ENCODE measurements at regions not wholly inside any gene's neighbourhood (a gene's known extent, or its start where the extent isn't known, plus 50 kb on each side); places are given as distances from the start of the nearest gene placed in this dataset.

DNA sequence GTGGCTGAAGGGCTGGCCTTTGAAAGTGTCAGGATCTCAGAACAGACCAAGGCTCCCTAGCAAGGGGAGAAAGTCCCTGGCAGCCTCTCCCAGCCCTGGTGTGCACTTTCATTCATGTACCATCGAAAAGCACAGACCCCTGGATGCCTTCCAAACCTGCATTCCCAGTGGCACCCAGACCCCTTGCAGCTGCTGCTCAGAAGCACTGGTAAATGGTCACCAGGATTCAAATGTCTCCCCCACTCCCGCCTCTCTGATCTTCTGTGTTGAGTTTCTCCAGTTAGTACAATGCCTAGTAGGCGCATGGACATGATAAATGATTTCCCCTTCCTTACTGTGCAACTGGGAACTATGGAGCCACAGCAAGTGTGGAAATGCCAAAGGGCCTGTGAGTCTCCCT, 180.0 kb downstream of the GLI2 start:
- no peaks in the 10 kb centered on the region for H3K36me3 Mint-ChIP-seq (ENCODE audit: insufficient read depth)
- no peaks in the 10 kb centered on the region for H3K4me1 Mint-ChIP-seq (ENCODE audit: low read depth)
- no peaks in the 10 kb centered on the region for H3K27me3 Mint-ChIP-seq (ENCODE audit: low read depth)
- DNase-seq (no peak), ATAC-seq (no peak)
- H3K9me3 Mint-ChIP-seq = no peaks in the 10 kb centered on the region
- no peak overlapping the region for H3K4me3 Mint-ChIP-seq

DNA sequence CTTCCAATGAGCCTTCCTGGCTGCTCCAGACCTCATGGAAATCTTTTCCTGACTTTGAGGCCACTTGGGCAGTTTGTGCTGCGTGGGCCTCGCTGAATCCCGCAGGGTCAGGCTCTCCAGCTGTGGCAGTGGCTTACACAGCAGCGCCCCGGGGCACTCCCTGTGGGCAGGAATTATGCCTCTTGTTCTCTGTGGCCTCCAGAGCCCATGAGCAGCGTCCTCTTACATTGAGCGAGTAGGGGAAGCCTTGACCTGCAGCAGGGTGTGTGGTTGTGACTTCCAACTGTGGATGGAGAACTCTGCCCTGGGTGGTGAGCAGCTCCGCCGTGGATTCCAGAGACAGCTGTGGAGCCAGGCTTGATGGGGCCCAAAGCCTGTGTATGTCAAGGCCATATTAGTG, 180.8 kb downstream of the GLI2 start:
- Mint-ChIP-seq H3K27me3 (ENCODE audit: low read depth) (no peaks in the 10 kb centered on the region), H3K4me3 (no peak overlapping the region), H3K4me1 (ENCODE audit: low read depth) (no peaks in the 10 kb centered on the region), H3K36me3 (ENCODE audit: insufficient read depth) (no peaks in the 10 kb centered on the region), H3K9me3 (no peaks in the 10 kb centered on the region)
- ATAC-seq (no peak), DNase-seq (no peak)

DNA sequence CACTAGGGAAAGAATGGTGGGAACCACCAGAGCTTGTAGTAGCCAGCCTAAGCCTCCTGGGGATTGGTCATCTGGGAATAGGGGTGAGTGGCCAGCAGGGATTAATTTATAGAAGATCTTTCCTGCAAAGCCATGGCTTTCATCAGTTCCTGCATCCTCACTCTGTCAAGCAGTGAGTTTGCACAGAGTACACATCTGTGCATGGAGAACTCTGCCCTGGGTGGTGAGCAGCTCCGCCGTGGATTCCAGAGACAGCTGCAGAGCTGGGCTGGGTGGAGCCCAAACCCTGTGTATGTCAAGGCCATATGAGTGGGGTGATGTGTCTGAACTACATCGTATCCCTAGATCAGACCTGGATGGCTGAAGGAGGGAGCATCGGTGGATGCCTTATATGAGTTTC, 182.2 kb downstream of the GLI2 start:
- Mint-ChIP-seq H3K36me3 (ENCODE audit: insufficient read depth) (no peaks in the 10 kb centered on the region), H3K9me3 (no peaks in the 10 kb centered on the region), H3K27me3 (ENCODE audit: low read depth) (no peaks in the 10 kb centered on the region), H3K4me3 (no peak overlapping the region), H3K4me1 (ENCODE audit: low read depth) (no peaks in the 10 kb centered on the region)
- ATAC-seq (no peak), DNase-seq (no peak)

DNA sequence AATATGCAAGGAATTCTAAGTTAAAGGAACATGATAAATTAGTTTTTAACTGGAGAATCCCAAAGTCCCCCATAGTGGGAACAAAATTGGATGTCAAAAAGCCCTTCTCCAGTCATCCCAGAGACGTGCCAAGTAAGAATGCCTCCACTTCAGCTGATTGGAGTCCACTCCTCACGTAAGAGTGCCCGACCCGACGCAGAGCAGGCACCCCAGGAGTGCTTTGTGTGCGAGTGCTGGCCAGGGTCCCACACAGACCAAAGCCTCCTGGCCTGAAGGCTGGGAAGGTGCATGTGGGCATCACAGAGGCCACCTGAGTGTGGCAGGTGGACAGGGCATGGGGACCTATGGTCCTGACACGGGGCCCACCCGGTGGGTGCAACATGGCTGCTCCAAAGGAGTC, 183.5 kb downstream of the GLI2 start:
- Mint-ChIP-seq H3K36me3 (ENCODE audit: insufficient read depth) (no peaks in the 10 kb centered on the region), H3K4me1 (ENCODE audit: low read depth) (no peaks in the 10 kb centered on the region), H3K9me3 (no peaks in the 10 kb centered on the region), H3K27me3 (ENCODE audit: low read depth) (no peaks in the 10 kb centered on the region), H3K4me3 (no peak overlapping the region)
- no peak for ATAC-seq
- no peak for DNase-seq

DNA sequence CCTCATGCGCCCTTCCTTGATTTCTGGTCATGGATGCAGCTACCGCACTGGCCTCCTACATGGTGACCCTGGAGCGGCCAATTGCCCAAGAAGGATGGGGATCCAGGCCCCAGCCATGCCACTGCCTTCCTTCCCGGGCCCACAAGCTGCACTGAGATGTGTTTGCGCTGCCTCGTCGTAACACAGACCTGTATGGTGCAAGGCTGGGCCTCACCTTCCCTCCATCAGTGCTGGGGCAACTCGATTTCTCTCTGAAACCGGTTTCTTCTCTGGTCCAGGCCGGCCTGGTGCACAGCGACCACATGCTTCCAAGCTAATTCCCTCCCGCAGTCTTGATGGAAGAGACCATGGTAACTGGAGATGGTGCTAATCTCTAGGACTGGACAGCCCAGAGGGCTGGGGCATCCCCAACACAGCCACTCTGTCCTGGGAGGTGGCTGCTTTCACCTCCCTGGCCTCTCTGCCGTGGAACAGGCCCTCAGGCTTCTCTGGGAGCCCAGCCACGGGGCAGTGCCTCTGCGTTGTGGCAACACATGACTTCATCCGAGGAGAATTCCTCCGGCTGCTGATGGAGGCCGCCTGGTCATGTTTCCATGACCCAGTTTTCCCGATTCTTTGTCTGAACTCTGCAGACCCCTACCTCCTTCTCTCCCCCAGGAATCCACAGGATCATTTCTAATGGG, 184.2 kb downstream of the GLI2 start:
- Mint-ChIP-seq H3K4me1 (ENCODE audit: low read depth) (no peaks in the 10 kb centered on the region), H3K4me3 (no peak overlapping the region), H3K36me3 (ENCODE audit: insufficient read depth) (no peaks in the 10 kb centered on the region), H3K9me3 (no peaks in the 10 kb centered on the region), H3K27me3 (ENCODE audit: low read depth) (no peaks in the 10 kb centered on the region)
- no peak for DNase-seq
- ATAC-seq = no peak

DNA sequence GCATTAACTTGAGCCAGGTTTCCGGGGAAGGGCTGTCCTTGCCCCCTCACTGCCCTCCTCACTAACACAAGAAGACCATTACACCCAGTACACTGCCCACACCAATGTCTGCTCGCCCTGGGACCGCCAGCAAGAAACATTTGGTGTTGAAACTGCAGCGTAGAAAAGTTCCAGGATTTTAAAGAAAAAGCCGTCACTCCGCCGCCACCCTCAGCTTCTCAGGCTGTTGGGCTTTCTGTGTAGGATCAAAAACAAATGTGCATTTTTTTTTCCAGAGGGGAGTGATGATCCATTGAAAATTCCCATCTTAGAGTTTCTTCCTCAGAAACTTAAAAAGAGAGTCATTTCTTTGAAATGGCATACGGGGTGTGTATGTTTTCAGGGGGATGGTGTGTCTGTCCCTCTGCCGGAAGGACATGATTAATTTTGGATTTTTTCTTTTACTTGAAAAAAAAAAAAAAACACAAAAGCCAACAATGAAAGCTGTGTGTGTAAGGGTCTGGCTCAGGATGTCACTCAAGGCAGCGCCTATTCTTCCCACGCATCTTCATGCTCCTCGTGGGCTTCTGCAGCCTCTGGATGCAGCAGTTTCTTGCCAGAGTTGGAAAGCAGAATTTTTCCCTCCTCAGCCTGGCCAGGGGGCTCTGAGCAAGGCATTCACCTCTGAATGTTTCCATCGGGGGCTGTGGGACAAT, 184.9 kb downstream of the GLI2 start:
- Mint-ChIP-seq H3K27me3 (ENCODE audit: low read depth) (no peaks in the 10 kb centered on the region), H3K4me3 (no peak overlapping the region), H3K4me1 (ENCODE audit: low read depth) (no peaks in the 10 kb centered on the region), H3K36me3 (ENCODE audit: insufficient read depth) (no peaks in the 10 kb centered on the region), H3K9me3 (no peaks in the 10 kb centered on the region)
- DNase-seq (no peak), ATAC-seq (no peak)

DNA sequence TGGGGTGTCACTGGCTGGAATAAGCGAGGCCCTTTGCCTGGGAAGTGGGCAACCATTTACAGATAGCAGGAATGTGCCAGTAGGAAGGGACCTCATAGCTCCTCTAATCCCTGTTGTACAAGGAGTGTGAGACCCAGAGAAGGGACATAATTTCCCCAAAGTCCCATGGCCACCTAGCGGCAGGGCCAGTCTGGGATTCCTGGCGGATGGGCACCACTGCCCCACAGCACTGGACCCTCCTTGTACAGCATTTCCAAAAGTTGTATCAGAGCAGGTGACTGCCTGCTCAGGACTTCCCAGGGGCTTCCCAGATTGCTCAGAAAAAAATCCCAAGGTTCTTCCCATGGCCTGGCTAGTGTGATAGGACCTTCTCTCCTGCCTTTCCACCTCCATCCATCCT, 185.8 kb downstream of the GLI2 start:
- no peaks in the 10 kb centered on the region for H3K4me1 Mint-ChIP-seq (ENCODE audit: low read depth)
- DNase-seq (no peak), ATAC-seq (no peak)
- H3K9me3 Mint-ChIP-seq = no peaks in the 10 kb centered on the region
- H3K27me3 Mint-ChIP-seq (ENCODE audit: low read depth) = no peaks in the 10 kb centered on the region
- H3K36me3 Mint-ChIP-seq (ENCODE audit: insufficient read depth) = no peaks in the 10 kb centered on the region
- no peak overlapping the region for H3K4me3 Mint-ChIP-seq

DNA sequence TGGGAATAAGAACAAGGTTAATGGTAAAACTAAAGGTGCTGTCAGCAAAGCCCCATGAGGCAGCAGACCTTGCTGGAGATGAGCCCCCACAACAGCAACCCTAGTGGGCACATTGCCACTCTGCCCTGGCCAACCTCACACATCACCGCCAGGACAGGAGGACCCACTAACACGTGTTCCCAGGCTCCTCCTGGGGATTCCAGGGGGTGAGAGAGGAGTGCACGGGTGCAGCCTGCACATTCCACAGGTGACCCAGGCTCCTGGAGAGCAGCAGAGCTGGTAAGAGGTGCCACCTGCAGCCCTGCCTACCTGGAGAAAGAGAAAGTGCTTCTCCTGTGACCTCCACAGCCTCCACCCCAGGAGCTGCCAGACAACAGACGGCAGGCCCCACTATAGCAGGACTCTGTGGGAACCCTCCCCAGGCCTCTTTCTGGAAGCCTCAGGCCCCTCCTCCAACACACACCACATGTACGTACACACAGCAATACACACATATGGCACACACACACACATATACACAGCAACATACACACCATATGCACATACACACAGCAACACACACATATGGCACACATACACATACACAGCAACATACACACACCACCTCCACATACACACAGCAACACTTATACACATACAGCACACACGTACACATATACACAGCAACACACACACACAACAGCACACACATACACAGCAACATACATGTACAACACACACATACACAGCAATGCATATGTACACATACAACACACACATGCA, 187.1 kb downstream of the GLI2 start:
- no peaks in the 10 kb centered on the region for H3K4me1 Mint-ChIP-seq (ENCODE audit: low read depth)
- no peak overlapping the region for H3K4me3 Mint-ChIP-seq
- DNase-seq (no peak), ATAC-seq (no peak)
- no peaks in the 10 kb centered on the region for H3K27me3 Mint-ChIP-seq (ENCODE audit: low read depth)
- no peaks in the 10 kb centered on the region for H3K36me3 Mint-ChIP-seq (ENCODE audit: insufficient read depth)
- no peaks in the 10 kb centered on the region for H3K9me3 Mint-ChIP-seq

DNA sequence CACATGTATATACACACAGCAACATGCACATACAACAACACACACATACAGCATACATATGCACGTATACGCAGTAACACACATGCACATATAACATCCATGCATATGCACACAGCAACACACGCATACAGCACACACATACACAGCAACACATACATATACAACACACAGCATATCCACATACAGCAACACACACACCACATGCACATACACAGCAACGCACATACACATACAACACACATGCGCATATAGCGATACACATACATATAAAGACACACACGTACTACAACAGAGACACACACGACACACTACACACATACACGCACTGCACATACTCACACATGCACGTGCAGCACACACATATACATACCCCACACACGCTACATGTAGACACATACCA, 187.8 kb downstream of the GLI2 start:
- H3K9me3 Mint-ChIP-seq = no peaks in the 10 kb centered on the region
- H3K4me1 Mint-ChIP-seq (ENCODE audit: low read depth) = no peaks in the 10 kb centered on the region
- ATAC-seq = no peak
- DNase-seq = no peak
- no peaks in the 10 kb centered on the region for H3K36me3 Mint-ChIP-seq (ENCODE audit: insufficient read depth)
- H3K4me3 Mint-ChIP-seq = no peak overlapping the region
- no peaks in the 10 kb centered on the region for H3K27me3 Mint-ChIP-seq (ENCODE audit: low read depth)

DNA sequence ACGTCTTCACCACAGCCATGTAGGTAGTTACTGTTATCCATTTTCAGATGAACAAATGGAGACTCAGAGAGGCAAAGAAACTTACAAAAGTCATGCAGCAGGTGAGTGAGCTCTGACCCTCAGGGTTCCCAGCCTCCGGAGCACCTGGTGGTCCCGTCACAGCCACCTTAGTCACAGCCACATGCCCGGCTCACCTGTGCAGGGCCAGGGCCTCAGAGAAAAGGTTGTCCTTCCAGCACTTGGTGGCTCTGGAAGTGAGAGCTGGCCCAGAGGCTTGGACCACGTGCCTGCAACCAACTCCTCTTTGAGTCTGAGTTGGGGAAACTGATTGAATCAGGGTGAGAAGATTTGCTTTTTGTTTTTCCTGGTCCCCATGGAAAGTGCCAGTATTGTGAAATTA, 189.3 kb downstream of the GLI2 start:
- Mint-ChIP-seq H3K36me3 (ENCODE audit: insufficient read depth) (no peaks in the 10 kb centered on the region), H3K4me1 (ENCODE audit: low read depth) (no peaks in the 10 kb centered on the region), H3K9me3 (no peaks in the 10 kb centered on the region)

DNA sequence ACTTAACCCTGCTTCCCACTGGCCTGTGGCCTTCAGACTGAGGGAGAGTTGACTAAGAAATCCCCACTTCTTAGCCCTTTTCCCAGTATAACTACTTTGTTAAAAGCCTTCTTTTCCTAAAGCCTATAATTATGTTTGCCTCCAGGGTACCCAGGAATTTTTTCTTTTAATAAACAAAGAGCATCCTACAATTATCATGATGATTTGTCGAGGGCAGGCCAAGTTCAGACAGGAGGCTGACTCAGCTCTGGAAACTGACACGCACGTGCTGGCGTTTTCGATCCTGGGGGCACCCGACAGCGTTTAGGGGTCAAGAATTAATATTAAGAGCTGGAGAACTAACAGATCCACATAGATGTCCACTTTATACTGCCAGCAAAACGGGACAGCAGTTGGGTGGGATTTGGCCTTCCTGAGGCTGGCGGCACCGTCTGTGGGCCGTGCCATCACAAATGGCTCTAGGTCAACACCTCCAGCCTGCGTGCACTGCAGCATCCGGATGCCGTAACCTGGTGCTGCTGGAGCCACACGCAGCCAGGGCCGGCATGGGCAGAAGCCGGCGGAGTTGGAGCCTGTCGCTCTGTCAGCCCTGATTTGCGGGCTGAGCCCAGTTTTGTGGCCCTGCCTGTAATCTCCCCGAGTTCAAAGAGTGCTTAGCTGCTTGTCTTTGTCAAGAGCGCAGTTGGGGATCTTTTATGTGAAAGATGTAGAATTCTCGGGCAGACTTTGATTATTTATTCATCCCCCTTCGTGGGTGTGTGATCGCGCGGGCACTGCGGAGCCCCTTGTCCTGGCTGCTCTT, 191.0 kb downstream of the GLI2 start:
- Mint-ChIP-seq H3K9me3 (no peaks in the 10 kb centered on the region), H3K27me3 (ENCODE audit: low read depth) (no peaks in the 10 kb centered on the region), H3K36me3 (ENCODE audit: insufficient read depth) (no peaks in the 10 kb centered on the region), H3K4me3 (no peak overlapping the region), H3K4me1 (ENCODE audit: low read depth) (no peaks in the 10 kb centered on the region)
- DNase-seq (no peak), ATAC-seq (no peak)

More for the DNA sequence above, 189.3 kb downstream of the GLI2 start:
- Mint-ChIP-seq H3K4me3 (no peak overlapping the region), H3K27me3 (ENCODE audit: low read depth) (no peaks in the 10 kb centered on the region)
- DNase-seq (no peak), ATAC-seq (no peak)

DNA sequence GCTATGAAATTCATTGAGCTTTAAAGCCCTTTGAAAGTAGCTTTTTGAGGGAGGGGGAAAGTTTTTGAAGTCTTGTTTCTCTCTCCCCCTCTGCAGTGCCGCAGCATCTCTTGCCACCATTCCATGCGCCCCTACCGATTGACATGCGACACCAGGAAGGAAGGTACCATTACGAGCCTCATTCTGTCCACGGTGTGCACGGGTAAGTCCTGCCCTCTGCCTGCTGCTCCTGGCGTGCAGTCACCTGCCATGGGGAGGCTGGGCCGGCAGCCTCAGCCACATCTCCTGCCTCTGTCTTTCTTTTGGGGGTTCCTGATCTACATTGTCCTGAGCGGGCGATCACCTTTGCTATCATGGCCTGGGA, 191.6 kb downstream of the GLI2 start:
- Mint-ChIP-seq H3K4me3 (no peak overlapping the region), H3K36me3 (ENCODE audit: insufficient read depth) (no peaks in the 10 kb centered on the region), H3K9me3 (no peaks in the 10 kb centered on the region), H3K27me3 (ENCODE audit: low read depth) (no peaks in the 10 kb centered on the region), H3K4me1 (ENCODE audit: low read depth) (no peaks in the 10 kb centered on the region)
- DNase-seq (no peak), ATAC-seq (no peak)

DNA sequence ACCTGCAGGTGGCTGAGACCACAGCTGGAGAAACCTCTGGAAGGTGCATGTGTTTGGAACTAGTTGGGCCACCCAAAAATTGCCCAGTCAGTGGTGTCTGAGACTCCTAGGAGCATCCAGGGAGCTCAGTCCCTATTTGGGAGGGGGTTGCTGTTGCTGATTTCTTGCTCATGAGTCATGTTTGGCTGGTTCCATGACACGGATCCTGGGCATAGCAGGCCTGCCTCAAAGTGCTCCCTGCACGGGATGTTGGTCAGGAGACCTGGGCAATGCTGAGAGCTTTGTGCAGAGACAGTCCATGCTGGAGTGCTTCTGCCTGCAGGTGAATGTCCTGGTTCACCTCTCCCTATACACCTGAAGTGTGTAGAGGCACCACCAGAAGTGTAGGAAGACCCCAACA, 194.2 kb downstream of the GLI2 start:
- ATAC-seq (no peak), DNase-seq (no peak)
- no peak overlapping the region for H3K4me3 Mint-ChIP-seq
- H3K9me3 Mint-ChIP-seq = no peaks in the 10 kb centered on the region
- no peaks in the 10 kb centered on the region for H3K4me1 Mint-ChIP-seq (ENCODE audit: low read depth)
- no peaks in the 10 kb centered on the region for H3K36me3 Mint-ChIP-seq (ENCODE audit: insufficient read depth)
- H3K27me3 Mint-ChIP-seq (ENCODE audit: low read depth) = no peaks in the 10 kb centered on the region

DNA sequence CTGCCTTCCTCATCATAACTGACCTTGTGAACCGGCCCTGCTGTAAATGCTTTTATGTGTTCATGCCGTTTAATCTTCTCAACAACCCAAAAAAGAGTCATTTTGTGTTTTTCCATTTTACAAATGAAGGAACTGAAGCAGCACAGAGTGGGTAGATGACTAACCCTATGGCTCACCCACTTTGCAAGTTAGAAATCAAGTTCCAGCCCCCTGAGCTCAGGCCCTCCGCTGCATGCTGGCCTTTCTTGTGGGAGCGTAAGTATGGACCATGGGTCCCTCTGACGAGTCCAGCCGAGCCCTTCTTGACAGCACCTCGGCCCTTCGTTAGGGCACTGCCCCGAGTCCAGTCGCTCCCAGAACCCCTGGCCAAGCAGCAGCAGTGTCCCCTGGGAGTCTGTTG, 194.6 kb downstream of the GLI2 start:
- Mint-ChIP-seq H3K36me3 (ENCODE audit: insufficient read depth) (no peaks in the 10 kb centered on the region), H3K27me3 (ENCODE audit: low read depth) (no peaks in the 10 kb centered on the region), H3K4me3 (no peak overlapping the region), H3K9me3 (no peaks in the 10 kb centered on the region), H3K4me1 (ENCODE audit: low read depth) (no peaks in the 10 kb centered on the region)
- ATAC-seq (no peak), DNase-seq (no peak)
